Naive thymus-derived CD8-positive, alpha-beta T cell (primary cell): ENCODE measurements at regions not wholly inside any gene's neighbourhood (a gene's known extent, or its start where the extent isn't known, plus 50 kb on each side); places are given as distances from the start of the nearest gene placed in this dataset.

Experiments
- ATAC-seq, 2 donors: fragments of 150-1000 bp; cut with Tn5 transposase in 1 of 2; sonication (Bioruptor Pico), chemical (Tn5 transposase) in 1 of 2; 1 replicate in 1 of 2; 2 replicates in 1 of 2; pipeline ENCODE4 v1.10.0; 2021; ENCODE audit warnings: mild to moderate bottlenecking in 2 of 2, moderate library complexity in 2 of 2
- POLR2A ChIA-PET: fragments of 350-600 bp; sonication (Branson Sonifier 250); formaldehyde crosslinking; loops from one replicate; lab custom pipeline; 2021; ENCODE audit warnings: antibody characterized with exemption; lab: Charles Lee
- DNase-seq, 10 donors: peaks; one replicate each; pipeline versions ENCODE4 v3.0.0 to v3.0.0-alpha.2; 2020 to 2022
- H3K27ac Mint-ChIP-seq, 10 donors: one replicate each; pipeline ENCODE4 v1.8.0; 2020 to 2022; ENCODE audit warnings: mild to moderate bottlenecking in 10 of 10, mixed read lengths in 10 of 10, moderate library complexity in 4 of 10, inconsistent platforms in 1 of 10
- H3K27me3 Mint-ChIP-seq, 5 donors: one replicate each; pipeline ENCODE4 v1.8.0; 2021 to 2022; ENCODE audit warnings: mixed read lengths in 5 of 5
- H3K36me3 Mint-ChIP-seq, 3 donors: one replicate each; pipeline ENCODE4 v1.8.0; 2020 to 2022; ENCODE audit warnings: mixed read lengths in 3 of 3, mild to moderate bottlenecking in 2 of 3, inconsistent platforms in 1 of 3
- H3K4me1 Mint-ChIP-seq, 4 donors: one replicate each; pipeline ENCODE4 v1.8.0; 2021 to 2022; ENCODE audit warnings: mixed read lengths in 4 of 4
- H3K4me3 Mint-ChIP-seq, 10 donors: one replicate each; pipeline ENCODE4 v1.8.0; 2020 to 2022; ENCODE audit warnings: mild to moderate bottlenecking in 10 of 10, mixed read lengths in 10 of 10, moderate library complexity in 6 of 10, inconsistent platforms in 1 of 10
- H3K9me3 Mint-ChIP-seq, 9 donors: one replicate each; pipeline ENCODE4 v1.8.0; 2020 to 2022; ENCODE audit warnings: mixed read lengths in 9 of 9, mild to moderate bottlenecking in 3 of 9, inconsistent platforms in 1 of 9, moderate library complexity in 1 of 9

GRCh38 chr2:105596411-105596921 lies 148.2 kb upstream of the NCK2 start:
- peaks cover 12 to 35% (median 26%) of the 10 kb centered on the region in 4 donors for H3K4me1 Mint-ChIP-seq
- ATAC-seq (peak; percentile 73 to 77), DNase-seq (no peak)
- H3K27ac Mint-ChIP-seq: peak overlapping the region in 9 of 10 donors; percentile 25 to 90 (median 83)
- POLR2A ChIA-PET: interaction anchor here (1.2 to 1.4 kb wide), 2 partner anchors 150 to 159 kb away, joined by 5 read pairs; no protein-coding TSS in a partner anchor
- peaks cover 0 to 5% (median 0%) of the 10 kb centered on the region in 9 donors for H3K9me3 Mint-ChIP-seq
- H3K4me3 Mint-ChIP-seq: peak overlapping the region in 3 of 10 donors; percentile 5 to 38 (median 15)
- no peaks in the 10 kb centered on the region for H3K27me3 Mint-ChIP-seq
- no peaks in the 10 kb centered on the region for H3K36me3 Mint-ChIP-seq

- ATAC-seq (no peak), DNase-seq (no peak)
- peaks cover 12 to 35% (median 27%) of the 10 kb centered on the region in 4 donors for H3K4me1 Mint-ChIP-seq
- H3K27me3 Mint-ChIP-seq: no peaks in the 10 kb centered on the region
- H3K36me3 Mint-ChIP-seq: no peaks in the 10 kb centered on the region
- H3K4me3 Mint-ChIP-seq: no peak overlapping the region
- H3K9me3 Mint-ChIP-seq: peaks cover 0 to 9% (median 3%) of the 10 kb centered on the region in 9 donors
- peak overlapping the region in 1 of 10 donors; percentile 3 for H3K27ac Mint-ChIP-seq
- POLR2A ChIA-PET: interaction anchor here (1.1 to 1.4 kb wide), 2 partner anchors 160 to 383 kb away, joined by 4 to 5 read pairs; no protein-coding TSS in a partner anchor
Measured at GRCh38 chr2:105595536-105595935, 149.2 kb upstream of the NCK2 start.

GRCh38 chr2:105593221-105593967 lies 151.3 kb upstream of the NCK2 start:
- Mint-ChIP-seq H3K4me1 (peaks cover 12 to 28% (median 18%) of the 10 kb centered on the region in 4 donors), H3K36me3 (peaks cover 0 to 11% (median 10%) of the 10 kb centered on the region in 3 donors), H3K27me3 (no peaks in the 10 kb centered on the region), H3K27ac (no peak overlapping the region), H3K4me3 (no peak overlapping the region), H3K9me3 (peaks cover 0 to 26% (median 11%) of the 10 kb centered on the region in 9 donors)
- POLR2A ChIA-PET: interaction anchor here (0.6 kb wide), 1 partner anchor 219 kb away, joined by 4 read pairs; no protein-coding TSS in a partner anchor
- DNase-seq: no peak
- ATAC-seq: no peak

- Mint-ChIP-seq H3K36me3 (peaks cover 0 to 21% (median 10%) of the 10 kb centered on the region in 3 donors), H3K9me3 (peaks cover 0 to 37% (median 21%) of the 10 kb centered on the region in 9 donors)
Measured at GRCh38 chr2:105592288-105592687, 152.4 kb upstream of the NCK2 start.

GRCh38 chr2:105590780-105591660 lies 153.7 kb upstream of the NCK2 start:
- Mint-ChIP-seq H3K9me3 (peaks cover 0 to 38% (median 21%) of the 10 kb centered on the region in 9 donors), H3K27me3 (no peaks in the 10 kb centered on the region), H3K27ac (peak overlapping the region in 1 of 10 donors; percentile 73), H3K4me1 (peaks cover under 1 to 5% (median 3%) of the 10 kb centered on the region in 4 donors), H3K36me3 (peaks cover 0 to 22% (median 10%) of the 10 kb centered on the region in 3 donors), H3K4me3 (no peak overlapping the region)
- ATAC-seq (no peak), DNase-seq (no peak)
- POLR2A ChIA-PET: interaction anchor here (0.6 to 1.6 kb wide), 2 partner anchors 18 to 631 kb away, joined by 3 to 5 read pairs; no protein-coding TSS in a partner anchor

More at GRCh38 chr2:105592288-105592687, 152.4 kb upstream of the NCK2 start:
- H3K27me3 Mint-ChIP-seq: no peaks in the 10 kb centered on the region
- POLR2A ChIA-PET: no interaction called here
- DNase-seq: no peak
- H3K4me1 Mint-ChIP-seq: peaks cover 8 to 17% (median 11%) of the 10 kb centered on the region in 4 donors
- ATAC-seq: no peak
- no peak overlapping the region for H3K27ac Mint-ChIP-seq
- H3K4me3 Mint-ChIP-seq: no peak overlapping the region

GRCh38 chr2:105588581-105588980 lies 156.1 kb upstream of the NCK2 start:
- H3K9me3 Mint-ChIP-seq: peaks cover 0 to 38% (median 21%) of the 10 kb centered on the region in 9 donors
- POLR2A ChIA-PET: interaction anchor here (1.5 kb wide), 1 partner anchor 9 kb away, joined by 5 read pairs; no protein-coding TSS in a partner anchor
- H3K27ac Mint-ChIP-seq: no peak overlapping the region
- H3K4me3 Mint-ChIP-seq: no peak overlapping the region
- H3K27me3 Mint-ChIP-seq: no peaks in the 10 kb centered on the region
- peaks cover 0 to 22% (median 10%) of the 10 kb centered on the region in 3 donors for H3K36me3 Mint-ChIP-seq
- peaks cover 15 to 19% (median 16%) of the 10 kb centered on the region in 4 donors for H3K4me1 Mint-ChIP-seq
- ATAC-seq (no peak), DNase-seq (no peak)

GRCh38 chr2:105587637-105588036 lies 157.1 kb upstream of the NCK2 start:
- Mint-ChIP-seq H3K27me3 (no peaks in the 10 kb centered on the region), H3K4me3 (no peak overlapping the region), H3K4me1 (peaks cover 19 to 29% (median 26%) of the 10 kb centered on the region in 4 donors), H3K36me3 (peaks cover 0 to 22% (median 10%) of the 10 kb centered on the region in 3 donors), H3K27ac (no peak overlapping the region), H3K9me3 (peaks cover 0 to 38% (median 21%) of the 10 kb centered on the region in 9 donors)
- DNase-seq (no peak), ATAC-seq (no peak)
- POLR2A ChIA-PET: no interaction called here

- Mint-ChIP-seq H3K9me3 (peaks cover 0 to 25% (median 12%) of the 10 kb centered on the region in 9 donors), H3K27ac (peak overlapping the region; percentile 13 to 87 (median 60)), H3K4me3 (peak overlapping the region in 8 of 10 donors; percentile 9 to 58 (median 38)), H3K4me1 (peaks cover 17 to 33% (median 33%) of the 10 kb centered on the region in 4 donors), H3K36me3 (peaks cover 0 to 15% (median 7%) of the 10 kb centered on the region in 3 donors), H3K27me3 (no peaks in the 10 kb centered on the region)
- POLR2A ChIA-PET: no interaction called here
- DNase-seq: no peak
- ATAC-seq: peak in 1 of 2 donors; percentile 61
Measured at GRCh38 chr2:105584435-105585010, 160.2 kb upstream of the NCK2 start.

- DNase-seq (no peak), ATAC-seq (peak; percentile 49 to 70)
- H3K9me3 Mint-ChIP-seq: peaks cover 0 to 14% (median 7%) of the 10 kb centered on the region in 9 donors
- H3K27ac Mint-ChIP-seq: peak overlapping the region in 7 of 10 donors; percentile 2 to 85 (median 50)
- H3K4me3 Mint-ChIP-seq: peak overlapping the region in 1 of 10 donors; percentile 5
- POLR2A ChIA-PET: interaction anchor here (0.7 to 1.0 kb wide), 2 partner anchors 18 to 163 kb away, joined by 3 to 6 read pairs; no protein-coding TSS in a partner anchor
- H3K36me3 Mint-ChIP-seq: peaks cover 0 to 9% (median 0%) of the 10 kb centered on the region in 3 donors
- H3K27me3 Mint-ChIP-seq: no peaks in the 10 kb centered on the region
- peaks cover 17 to 33% (median 33%) of the 10 kb centered on the region in 4 donors for H3K4me1 Mint-ChIP-seq
Measured at GRCh38 chr2:105582952-105583660, 161.6 kb upstream of the NCK2 start.

GRCh38 chr2:105581555-105581944 lies 163.2 kb upstream of the NCK2 start:
- Mint-ChIP-seq H3K4me3 (no peak overlapping the region), H3K4me1 (peaks cover 21 to 39% (median 37%) of the 10 kb centered on the region in 4 donors), H3K27ac (peak overlapping the region in 3 of 10 donors; percentile 17 to 43 (median 40)), H3K36me3 (no peaks in the 10 kb centered on the region), H3K27me3 (no peaks in the 10 kb centered on the region), H3K9me3 (peaks cover 0 to 5% (median 0%) of the 10 kb centered on the region in 9 donors)
- DNase-seq (no peak), ATAC-seq (no peak)
- POLR2A ChIA-PET: interaction anchor here (1.1 kb wide), 1 partner anchor 164 kb away, joined by 4 read pairs; no protein-coding TSS in a partner anchor
